ENCODE measurements at regions not wholly inside any gene's neighbourhood (a gene's known extent, or its start where the extent isn't known, plus 50 kb on each side); places are given as distances from the start of the nearest gene placed in this dataset.

- no peak for TF ChIP-seq CTCF (IDR thresholded peaks at IDR 0.05)
- no peak for DNase-seq (ENCODE audit: low spot score)
- H3K9me3 Mint-ChIP-seq (ENCODE audit: low read depth), result no peaks in the 10 kb centered on the region
- H3K4me1 Mint-ChIP-seq (ENCODE audit: low read depth), result no peaks in the 10 kb centered on the region
- no peak overlapping the region for H3K27ac Mint-ChIP-seq (ENCODE audit: unreplicated experiment)
- H3K4me3 Mint-ChIP-seq (ENCODE audit: unreplicated experiment), result no peak overlapping the region
- no peaks in the 10 kb centered on the region for H3K36me3 Mint-ChIP-seq (ENCODE audit: low read depth)
- H3K27me3 Mint-ChIP-seq (ENCODE audit: low read depth), result no peaks in the 10 kb centered on the region
Observed at GRCh38 chr21:31398574-31398973, 54.5 kb upstream of the TIAM1 start.

GRCh38 chr21:31397939-31398338 is 53.9 kb upstream of the TIAM1 start:
- H3K36me3 Mint-ChIP-seq (ENCODE audit: low read depth), result no peaks in the 10 kb centered on the region
- no peak overlapping the region for H3K27ac Mint-ChIP-seq (ENCODE audit: unreplicated experiment)
- H3K27me3 Mint-ChIP-seq (ENCODE audit: low read depth), result no peaks in the 10 kb centered on the region
- DNase-seq (ENCODE audit: low spot score), result no peak
- TF ChIP-seq CTCF (IDR thresholded peaks at IDR 0.05), result no peak
- H3K4me1 Mint-ChIP-seq (ENCODE audit: low read depth), result no peaks in the 10 kb centered on the region
- H3K4me3 Mint-ChIP-seq (ENCODE audit: unreplicated experiment), result no peak overlapping the region
- no peaks in the 10 kb centered on the region for H3K9me3 Mint-ChIP-seq (ENCODE audit: low read depth)

GRCh38 chr21:31397515-31397926 is 53.5 kb upstream of the TIAM1 start:
- Mint-ChIP-seq H3K27ac (ENCODE audit: unreplicated experiment) (no peak overlapping the region), H3K4me1 (ENCODE audit: low read depth) (no peaks in the 10 kb centered on the region), H3K36me3 (ENCODE audit: low read depth) (no peaks in the 10 kb centered on the region), H3K4me3 (ENCODE audit: unreplicated experiment) (no peak overlapping the region), H3K27me3 (ENCODE audit: low read depth) (no peaks in the 10 kb centered on the region), H3K9me3 (ENCODE audit: low read depth) (no peaks in the 10 kb centered on the region)
- no peak for DNase-seq (ENCODE audit: low spot score)
- TF ChIP-seq CTCF (IDR thresholded peaks at IDR 0.05), result no peak

GRCh38 chr21:31397030-31397429 is 53.0 kb upstream of the TIAM1 start:
- H3K36me3 Mint-ChIP-seq (ENCODE audit: low read depth), result no peaks in the 10 kb centered on the region
- H3K4me3 Mint-ChIP-seq (ENCODE audit: unreplicated experiment), result no peak overlapping the region
- no peak for TF ChIP-seq CTCF (IDR thresholded peaks at IDR 0.05)
- no peaks in the 10 kb centered on the region for H3K9me3 Mint-ChIP-seq (ENCODE audit: low read depth)
- no peaks in the 10 kb centered on the region for H3K4me1 Mint-ChIP-seq (ENCODE audit: low read depth)
- H3K27me3 Mint-ChIP-seq (ENCODE audit: low read depth), result no peaks in the 10 kb centered on the region
- DNase-seq (ENCODE audit: low spot score), result no peak
- no peak overlapping the region for H3K27ac Mint-ChIP-seq (ENCODE audit: unreplicated experiment)

- no peak for TF ChIP-seq CTCF (IDR thresholded peaks at IDR 0.05)
- no peaks in the 10 kb centered on the region for H3K36me3 Mint-ChIP-seq (ENCODE audit: low read depth)
- H3K4me3 Mint-ChIP-seq (ENCODE audit: unreplicated experiment), result no peak overlapping the region
- H3K27ac Mint-ChIP-seq (ENCODE audit: unreplicated experiment), result no peak overlapping the region
- DNase-seq (ENCODE audit: low spot score), result no peak
- no peaks in the 10 kb centered on the region for H3K9me3 Mint-ChIP-seq (ENCODE audit: low read depth)
- H3K4me1 Mint-ChIP-seq (ENCODE audit: low read depth), result no peaks in the 10 kb centered on the region
- H3K27me3 Mint-ChIP-seq (ENCODE audit: low read depth), result no peaks in the 10 kb centered on the region
Observed at GRCh38 chr21:31396399-31396798, 52.3 kb upstream of the TIAM1 start.

Measured in chondrocyte (in vitro differentiated cells).